ENCODE measurements at regions not wholly inside any gene's neighbourhood (a gene's known extent, or its start where the extent isn't known, plus 50 kb on each side); places are given as distances from the start of the nearest gene placed in this dataset.

- no peak for DNase-seq
- intact Hi-C loops (cut with DNase I) = no loop called here
- no peak for ATAC-seq (ENCODE audit: poor library complexity)
Observed at GRCh38 chr5:89279391-89280036, 396.5 kb upstream of the MEF2C start.

GRCh38 chr5:89277816-89278215, 394.8 kb upstream of the MEF2C start:
- DNase-seq (no peak), ATAC-seq (ENCODE audit: poor library complexity) (no peak)
- intact Hi-C loops (cut with DNase I) = no loop called here

- intact Hi-C loops (cut with DNase I) = no loop called here
- ATAC-seq (ENCODE audit: poor library complexity) (no peak), DNase-seq (no peak)
Observed at GRCh38 chr5:89276566-89277305, 393.8 kb upstream of the MEF2C start.

GRCh38 chr5:89275066-89275855, 392.3 kb upstream of the MEF2C start:
- ATAC-seq (ENCODE audit: poor library complexity) (no peak), DNase-seq (no peak)
- intact Hi-C loops (cut with DNase I) = no loop called here

GRCh38 chr5:89273289-89273688, 390.3 kb upstream of the MEF2C start:
- no peak for DNase-seq
- intact Hi-C loops (cut with DNase I) = no loop called here
- no peak for ATAC-seq (ENCODE audit: poor library complexity)

GRCh38 chr5:89270901-89271300, 387.9 kb upstream of the MEF2C start:
- ATAC-seq (ENCODE audit: poor library complexity) (no peak), DNase-seq (no peak)
- intact Hi-C loops (cut with DNase I) = no loop called here

- ATAC-seq (ENCODE audit: poor library complexity) = no peak
- intact Hi-C loops (cut with DNase I) = no loop called here
- DNase-seq = no peak
Observed at GRCh38 chr5:89269721-89270120, 386.7 kb upstream of the MEF2C start.

GRCh38 chr5:89268460-89268859, 385.5 kb upstream of the MEF2C start:
- ATAC-seq (ENCODE audit: poor library complexity) (no peak), DNase-seq (no peak)
- intact Hi-C loops (cut with DNase I) = no loop called here

GRCh38 chr5:89267788-89268187, 384.8 kb upstream of the MEF2C start:
- no peak for ATAC-seq (ENCODE audit: poor library complexity)
- DNase-seq = no peak
- intact Hi-C loops (cut with DNase I) = no loop called here

GRCh38 chr5:89265511-89266179, 382.7 kb upstream of the MEF2C start:
- intact Hi-C loops (cut with DNase I) = no loop called here
- ATAC-seq (ENCODE audit: poor library complexity) (no peak), DNase-seq (no peak)

- DNase-seq (no peak), ATAC-seq (ENCODE audit: poor library complexity) (no peak)
- intact Hi-C loops (cut with DNase I) = no loop called here
Observed at GRCh38 chr5:89263846-89264245, 380.9 kb upstream of the MEF2C start.

- DNase-seq = no peak
- no peak for ATAC-seq (ENCODE audit: poor library complexity)
- intact Hi-C loops (cut with DNase I) = no loop called here
Observed at GRCh38 chr5:89262030-89262429, 379.0 kb upstream of the MEF2C start.

- DNase-seq (no peak), ATAC-seq (ENCODE audit: poor library complexity) (no peak)
- intact Hi-C loops (cut with DNase I) = no loop called here
Observed at GRCh38 chr5:89260254-89260653, 377.3 kb upstream of the MEF2C start.

- DNase-seq (no peak), ATAC-seq (ENCODE audit: poor library complexity) (no peak)
- intact Hi-C loops (cut with DNase I) = no loop called here
Observed at GRCh38 chr5:89255845-89256463, 373.0 kb upstream of the MEF2C start.

- intact Hi-C loops (cut with DNase I) = no loop called here
- DNase-seq (no peak), ATAC-seq (ENCODE audit: poor library complexity) (no peak)
Observed at GRCh38 chr5:89253666-89254352, 370.8 kb upstream of the MEF2C start.

GRCh38 chr5:89246864-89247263, 363.9 kb upstream of the MEF2C start:
- DNase-seq (no peak), ATAC-seq (ENCODE audit: poor library complexity) (no peak)
- intact Hi-C loops (cut with DNase I) = no loop called here

- intact Hi-C loops (cut with DNase I) = no loop called here
- no peak for ATAC-seq (ENCODE audit: poor library complexity)
- DNase-seq = no peak
Observed at GRCh38 chr5:89246252-89246651, 363.3 kb upstream of the MEF2C start.

- intact Hi-C loops (cut with DNase I) = no loop called here
- ATAC-seq (ENCODE audit: poor library complexity) = no peak
- no peak for DNase-seq
Observed at GRCh38 chr5:89243611-89244010, 360.6 kb upstream of the MEF2C start.
